AG04449 (cell line): ENCODE measurements at regions not wholly inside any gene's neighbourhood (a gene's known extent, or its start where the extent isn't known, plus 50 kb on each side); places are given as distances from the start of the nearest gene placed in this dataset.
A peak's percentile ranks its signal among the peaks of the same experiment; 100 is the strongest.

Source experiments
- CTCF ChIA-PET: fragments of 350-600 bp; formaldehyde crosslinking; extraction: SDS; loops from one replicate; lab custom pipeline; 2021; ENCODE audit warnings: antibody characterized with exemption; lab: Yijun Ruan, JAX
- POLR2A ChIA-PET: fragments of 400-600, 350-600 bp; formaldehyde crosslinking; extraction: SDS; loops from one replicate; lab custom pipeline; 2020; ENCODE audit warnings: antibody characterized with exemption, inconsistent platforms; lab: Yijun Ruan, JAX
- DNase-seq: peaks from one replicate; pipeline ENCODE4 v3.0.0-alpha.2; 2010; ENCODE audit warnings: low read depth, low spot score
- H3K4me3 ChIP-seq: 2 replicates; pipeline ENCODE4 v1.5.1; 2011; ENCODE audit warnings: low read depth, mild to moderate bottlenecking, control low read depth, low read length
- CTCF ChIP-seq: IDR thresholded peaks from one replicate; pipeline ENCODE4 v1.5.1; 2011; ENCODE audit warnings: mild to moderate bottlenecking, moderate library complexity, low read length, control low read depth, inconsistent platforms; ENCODE audit not compliant: insufficient read depth; ENCODE audit errors: missing control alignments

GRCh38 chr21:38643404-38644023 lies 145.2 kb upstream of the ERG start:
- no peak for DNase-seq
- POLR2A ChIA-PET, result no interaction called here
- CTCF ChIA-PET, result no interaction called here
- no peak for TF ChIP-seq CTCF
- no peak overlapping the region for H3K4me3 ChIP-seq

- H3K4me3 ChIP-seq, result no peak overlapping the region
- no peak for TF ChIP-seq CTCF
- POLR2A ChIA-PET, result no interaction called here
- CTCF ChIA-PET, result no interaction called here
- peak; percentile 64 for DNase-seq
Measured at GRCh38 chr21:38645282-38645681, 147.0 kb upstream of the ERG start.

GRCh38 chr21:38646213-38646837 lies 148.0 kb upstream of the ERG start:
- no peak overlapping the region for H3K4me3 ChIP-seq
- DNase-seq, result no peak

GRCh38 chr21:38649120-38649519 lies 150.8 kb upstream of the ERG start:
- no peak overlapping the region for H3K4me3 ChIP-seq
- CTCF ChIA-PET, result no interaction called here
- TF ChIP-seq CTCF, result no peak
- POLR2A ChIA-PET, result no interaction called here
- DNase-seq, result no peak

More at GRCh38 chr21:38646213-38646837, 148.0 kb upstream of the ERG start:
- TF ChIP-seq CTCF, result no peak
- CTCF ChIA-PET, result no interaction called here
- POLR2A ChIA-PET, result no interaction called here

GRCh38 chr21:38651570-38651969 lies 153.3 kb upstream of the ERG start:
- CTCF ChIA-PET, result no interaction called here

More at GRCh38 chr21:38651570-38651969, 153.3 kb upstream of the ERG start:
- no peak overlapping the region for H3K4me3 ChIP-seq
- DNase-seq, result no peak
- TF ChIP-seq CTCF, result no peak
- POLR2A ChIA-PET, result no interaction called here
